SHP77 treated with DMSO at 0.1 percent for 48 hours (cell line): ENCODE measurements at regions not wholly inside any gene's neighbourhood (a gene's known extent, or its start where the extent isn't known, plus 50 kb on each side); places are given as distances from the start of the nearest gene placed in this dataset.

Source experiments
- DNase-seq: peaks from one replicate; lab custom pipeline; 2025; lab: John Stamatoyannopoulos, UW

GRCh38 chr14:81669308-81669707, 135.7 kb upstream of the SEL1L start:
- no peak for DNase-seq

- no peak for DNase-seq
These were observed 140.3 kb upstream of the SEL1L start for GRCh38 chr14:81673930-81674329.

- DNase-seq, result no peak
These were observed 142.7 kb upstream of the SEL1L start for GRCh38 chr14:81676395-81676794.

GRCh38 chr14:81676879-81677278, 143.2 kb upstream of the SEL1L start:
- no peak for DNase-seq

- no peak for DNase-seq
These were observed 144.1 kb upstream of the SEL1L start for GRCh38 chr14:81677736-81678135.

GRCh38 chr14:81679226-81679625, 145.6 kb upstream of the SEL1L start:
- no peak for DNase-seq

GRCh38 chr14:81681541-81681940, 147.9 kb upstream of the SEL1L start:
- no peak for DNase-seq

- DNase-seq, result no peak
These were observed 148.5 kb upstream of the SEL1L start for GRCh38 chr14:81682134-81682533.

- DNase-seq, result no peak
These were observed 149.0 kb upstream of the SEL1L start for GRCh38 chr14:81682701-81683100.

GRCh38 chr14:81684696-81685095, 151.0 kb upstream of the SEL1L start:
- no peak for DNase-seq

- no peak for DNase-seq
These were observed 152.9 kb upstream of the SEL1L start for GRCh38 chr14:81686512-81686911.

- DNase-seq, result no peak
These were observed 158.3 kb upstream of the SEL1L start for GRCh38 chr14:81691931-81692330.

- DNase-seq, result no peak
These were observed 160.8 kb upstream of the SEL1L start for GRCh38 chr14:81694419-81694818.

GRCh38 chr14:81709681-81710080, 176.0 kb upstream of the SEL1L start:
- no peak for DNase-seq

- DNase-seq, result peak; percentile 3
These were observed 176.7 kb upstream of the SEL1L start for GRCh38 chr14:81710232-81710845.

- no peak for DNase-seq
These were observed 182.1 kb upstream of the SEL1L start for GRCh38 chr14:81715731-81716130.

- no peak for DNase-seq
These were observed 183.3 kb upstream of the SEL1L start for GRCh38 chr14:81716953-81717352.

- DNase-seq, result no peak
These were observed 190.3 kb upstream of the SEL1L start for GRCh38 chr14:81723956-81724355.

- no peak for DNase-seq
These were observed 193.6 kb upstream of the SEL1L start for GRCh38 chr14:81727218-81727617.

- no peak for DNase-seq
These were observed 194.8 kb upstream of the SEL1L start for GRCh38 chr14:81728447-81728846.

GRCh38 chr14:81729622-81730021, 196.0 kb upstream of the SEL1L start:
- DNase-seq, result no peak

GRCh38 chr14:81737938-81738337, 204.3 kb upstream of the SEL1L start:
- no peak for DNase-seq

GRCh38 chr14:81738946-81739659, 205.4 kb upstream of the SEL1L start:
- no peak for DNase-seq

GRCh38 chr14:81743605-81744004, 210.0 kb upstream of the SEL1L start:
- DNase-seq, result no peak
